ENCODE measurements at regions not wholly inside any gene's neighbourhood (a gene's known extent, or its start where the extent isn't known, plus 50 kb on each side); places are given as distances from the start of the nearest gene placed in this dataset.

- DNase-seq (ENCODE audit: low read depth in 3 of 3), result no peak
Observed at GRCh38 chr11:134746609-134747008, 334.6 kb upstream of the B3GAT1 start.

GRCh38 chr11:134745456-134745855 is 333.4 kb upstream of the B3GAT1 start:
- no peak for DNase-seq (ENCODE audit: low read depth in 3 of 3)

GRCh38 chr11:134743820-134744195 is 331.8 kb upstream of the B3GAT1 start:
- no peak for DNase-seq (ENCODE audit: low read depth in 3 of 3)

GRCh38 chr11:134742956-134743819 is 331.1 kb upstream of the B3GAT1 start:
- DNase-seq (ENCODE audit: low read depth in 3 of 3), result no peak

GRCh38 chr11:134742224-134742612 is 330.2 kb upstream of the B3GAT1 start:
- DNase-seq (ENCODE audit: low read depth in 3 of 3), result no peak

GRCh38 chr11:134741453-134742223 is 329.6 kb upstream of the B3GAT1 start:
- no peak for DNase-seq (ENCODE audit: low read depth in 3 of 3)

GRCh38 chr11:134740590-134741261 is 328.7 kb upstream of the B3GAT1 start:
- no peak for DNase-seq (ENCODE audit: low read depth in 3 of 3)

- no peak for DNase-seq (ENCODE audit: low read depth in 3 of 3)
Observed at GRCh38 chr11:134739136-134739535, 327.1 kb upstream of the B3GAT1 start.

- no peak for DNase-seq (ENCODE audit: low read depth in 3 of 3)
Observed at GRCh38 chr11:134738581-134738980, 326.5 kb upstream of the B3GAT1 start.

GRCh38 chr11:134737563-134738510 is 325.8 kb upstream of the B3GAT1 start:
- no peak for DNase-seq (ENCODE audit: low read depth in 3 of 3)

GRCh38 chr11:134736251-134736947 is 324.4 kb upstream of the B3GAT1 start:
- DNase-seq (ENCODE audit: low read depth in 3 of 3), result no peak

- no peak for DNase-seq (ENCODE audit: low read depth in 3 of 3)
Observed at GRCh38 chr11:134734894-134735293, 322.9 kb upstream of the B3GAT1 start.

- no peak for DNase-seq (ENCODE audit: low read depth in 3 of 3)
Observed at GRCh38 chr11:134734141-134734845, 322.3 kb upstream of the B3GAT1 start.

- DNase-seq (ENCODE audit: low read depth in 3 of 3), result no peak
Observed at GRCh38 chr11:134733646-134734045, 321.6 kb upstream of the B3GAT1 start.

- no peak for DNase-seq (ENCODE audit: low read depth in 3 of 3)
Observed at GRCh38 chr11:134731213-134731961, 319.3 kb upstream of the B3GAT1 start.

GRCh38 chr11:134730561-134731212 is 318.6 kb upstream of the B3GAT1 start:
- DNase-seq (ENCODE audit: low read depth in 3 of 3), result no peak

GRCh38 chr11:134730101-134730500 is 318.1 kb upstream of the B3GAT1 start:
- no peak for DNase-seq (ENCODE audit: low read depth in 3 of 3)

GRCh38 chr11:134728186-134728585 is 316.1 kb upstream of the B3GAT1 start:
- DNase-seq (ENCODE audit: low read depth in 3 of 3), result no peak

- no peak for DNase-seq (ENCODE audit: low read depth in 3 of 3)
Observed at GRCh38 chr11:134727636-134728035, 315.6 kb upstream of the B3GAT1 start.

Data from stimulated activated CD4-positive, alpha-beta T cell treated with anti-CD3 and anti-CD28 coated beads, TNF-alpha, amount 100 ng/mL, for 4 hours (primary cell).